ENCODE measurements at regions not wholly inside any gene's neighbourhood (a gene's known extent, or its start where the extent isn't known, plus 50 kb on each side); places are given as distances from the start of the nearest gene placed in this dataset.

GRCh38 chr2:122447237-122447636 lies 691.8 kb downstream of the TSN start:
- Histone ChIP-seq H3K9ac (ENCODE audit: insufficient read depth in 1 of 2, low read depth in 2 of 2, low read length in 2 of 2) (no peak overlapping the region), H4K20me1 (replicated peaks; ENCODE audit: control insufficient read depth, insufficient read depth, low read length) (no peaks in the 10 kb centered on the region), H3K4me2 (ENCODE audit: insufficient read depth, low read length) (no peak overlapping the region), H3K27me3 (ENCODE audit: control insufficient read depth in 2 of 2, insufficient read depth in 2 of 2, low read length in 2 of 2) (no peaks in the 10 kb centered on the region), H3K9me1 (ENCODE audit: control insufficient read depth, insufficient read depth, low read length) (no peaks in the 10 kb centered on the region), H3K9me3 (replicated peaks; ENCODE audit: control insufficient read depth, insufficient read depth, low read depth, low read length) (no peaks in the 10 kb centered on the region), H2AFZ (ENCODE audit: low read depth, low read length) (no peak overlapping the region), H3K27ac (ENCODE audit: extremely low read depth, low read depth, low read length) (no peak overlapping the region), H3K36me3 (ENCODE audit: control insufficient read depth, insufficient read depth, low read length) (no peaks in the 10 kb centered on the region), H3K4me3 (no peak overlapping the region), H3K79me2 (ENCODE audit: control insufficient read depth, insufficient read depth, low read length) (no peaks in the 10 kb centered on the region), H3K4me1 (replicated peaks in 1 of 2; ENCODE audit: control insufficient read depth in 2 of 2, insufficient read depth in 2 of 2, low read length in 2 of 2) (no peaks in the 10 kb centered on the region)
- no peak for TF ChIP-seq HNRNPH1 (optimal IDR thresholded peaks at IDR 0.05; ENCODE audit: low read depth, low read length)
- no peak for TF ChIP-seq TEAD4 (IDR thresholded peaks at IDR 0.05; ENCODE audit: low read length)
- no peak for TF ChIP-seq TEAD4 (CRISPR knock-in tag; IDR thresholded peaks at IDR 0.05; ENCODE audit: borderline replicate concordance)
- no peak for TF ChIP-seq CHD4 (IDR thresholded peaks at IDR 0.05; ENCODE audit: insufficient read depth, insufficient replicate concordance, low read depth, low read length, poor library complexity, severe bottlenecking)
- TF ChIP-seq, protein P1, sequence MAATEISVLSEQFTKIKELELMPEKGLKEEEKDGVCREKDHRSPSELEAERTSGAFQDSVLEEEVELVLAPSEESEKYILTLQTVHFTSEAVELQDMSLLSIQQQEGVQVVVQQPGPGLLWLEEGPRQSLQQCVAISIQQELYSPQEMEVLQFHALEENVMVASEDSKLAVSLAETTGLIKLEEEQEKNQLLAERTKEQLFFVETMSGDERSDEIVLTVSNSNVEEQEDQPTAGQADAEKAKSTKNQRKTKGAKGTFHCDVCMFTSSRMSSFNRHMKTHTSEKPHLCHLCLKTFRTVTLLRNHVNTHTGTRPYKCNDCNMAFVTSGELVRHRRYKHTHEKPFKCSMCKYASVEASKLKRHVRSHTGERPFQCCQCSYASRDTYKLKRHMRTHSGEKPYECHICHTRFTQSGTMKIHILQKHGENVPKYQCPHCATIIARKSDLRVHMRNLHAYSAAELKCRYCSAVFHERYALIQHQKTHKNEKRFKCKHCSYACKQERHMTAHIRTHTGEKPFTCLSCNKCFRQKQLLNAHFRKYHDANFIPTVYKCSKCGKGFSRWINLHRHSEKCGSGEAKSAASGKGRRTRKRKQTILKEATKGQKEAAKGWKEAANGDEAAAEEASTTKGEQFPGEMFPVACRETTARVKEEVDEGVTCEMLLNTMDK (IDR thresholded peaks at IDR 0.05; ENCODE audit: borderline replicate concordance, insufficient read depth, low read depth, low read length, poor library complexity, severe bottlenecking): no peak
- TF ChIP-seq IRF9 (tag; IDR thresholded peaks at IDR 0.05): no peak
- no peak for TF ChIP-seq U2AF2 (optimal IDR thresholded peaks at IDR 0.05; ENCODE audit: low read depth, low read length)
- TF ChIP-seq SUPT5H (IDR thresholded peaks at IDR 0.05): no peak
- intact Hi-C loops (cut with micrococcal nuclease) (no loop called here), in situ Hi-C loops (cut with MboI) (no loop called here)
- ATAC-seq (no peak), FAIRE-seq (no peak), DNase-seq (ENCODE audit: extremely low read depth in 1 of 4, low spot score in 3 of 4) (no peak)
- no TSS peak for BruUV-seq (replicated peaks)
- WGBS (ENCODE audit: insufficient coverage, low coverage, missing lambda C conversion rate): 0% methylated on average over 2 of the region's 2 CpGs
- ChIA-PET CTCF (ENCODE audit: low intra/inter-chr PET ratio) (no interaction called here), POLR2A (no interaction called here)
